NCI-H1417 (cell line): ENCODE measurements at regions not wholly inside any gene's neighbourhood (a gene's known extent, or its start where the extent isn't known, plus 50 kb on each side); places are given as distances from the start of the nearest gene placed in this dataset.
A peak's percentile ranks its signal among the peaks of the same experiment; 100 is the strongest.

Experiments
- DNase-seq, 3 experiments: peaks; one replicate each; lab custom pipeline; 2025; lab: John Stamatoyannopoulos, UW

DNA sequence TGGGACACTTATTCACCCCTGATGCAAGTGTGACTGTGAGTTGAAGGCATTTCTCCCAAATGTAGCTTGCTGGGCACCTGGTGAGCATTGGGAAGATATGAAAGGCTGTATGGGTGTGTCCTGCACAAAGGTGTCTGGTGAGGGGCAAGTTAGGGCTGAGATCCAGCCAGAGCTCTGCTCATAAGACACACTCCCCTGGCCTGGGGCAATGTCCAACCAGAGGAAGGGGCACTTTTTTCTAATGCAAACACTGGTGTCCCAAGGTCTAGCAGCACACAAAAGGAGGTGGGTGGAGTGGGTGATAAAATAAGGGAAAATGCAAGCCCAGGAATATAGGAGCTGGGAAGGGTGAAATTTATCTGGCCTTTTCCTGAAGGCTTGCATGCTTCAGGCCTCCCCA lies 57.0 kb upstream of the TRABD2B start:
- no peak for DNase-seq

- no peak for DNase-seq
Observed at GRCh38 chr1:48052923-48053291, 55.7 kb upstream of the TRABD2B start.

DNA sequence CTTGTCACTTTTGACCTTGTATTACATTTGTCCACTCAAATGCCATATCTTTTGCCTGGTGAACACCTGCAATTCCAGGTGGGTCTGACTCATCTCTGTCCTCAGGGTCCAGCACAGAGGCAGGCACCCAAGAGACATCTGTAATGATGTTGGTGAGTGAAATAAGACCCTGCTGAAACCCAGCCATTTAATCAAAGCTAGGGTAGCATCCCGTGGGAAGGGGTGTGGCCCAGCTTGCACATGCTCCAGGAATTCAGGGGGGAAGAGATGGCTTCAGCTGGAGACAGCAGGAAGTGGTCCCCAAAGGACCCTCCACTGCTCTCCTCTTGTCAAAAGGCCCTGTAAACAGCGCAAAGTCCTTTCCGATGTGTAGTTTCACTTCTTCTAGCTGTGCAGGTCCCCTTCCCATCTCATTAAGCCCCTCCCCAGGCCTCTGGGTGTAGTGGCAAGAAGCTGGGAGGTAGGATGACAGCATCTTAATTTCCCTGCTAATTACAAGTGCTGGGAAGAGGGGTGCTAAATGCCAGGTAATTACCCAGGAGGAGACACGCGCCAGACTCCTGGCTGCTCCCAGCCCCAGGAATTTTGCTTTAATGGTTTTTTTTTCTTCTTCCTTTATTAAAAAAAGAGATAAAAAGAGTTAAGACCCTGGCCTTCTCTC lies 54.4 kb upstream of the TRABD2B start:
- peak in 2 of 3 experiments; percentile 22 to 57 for DNase-seq

DNA sequence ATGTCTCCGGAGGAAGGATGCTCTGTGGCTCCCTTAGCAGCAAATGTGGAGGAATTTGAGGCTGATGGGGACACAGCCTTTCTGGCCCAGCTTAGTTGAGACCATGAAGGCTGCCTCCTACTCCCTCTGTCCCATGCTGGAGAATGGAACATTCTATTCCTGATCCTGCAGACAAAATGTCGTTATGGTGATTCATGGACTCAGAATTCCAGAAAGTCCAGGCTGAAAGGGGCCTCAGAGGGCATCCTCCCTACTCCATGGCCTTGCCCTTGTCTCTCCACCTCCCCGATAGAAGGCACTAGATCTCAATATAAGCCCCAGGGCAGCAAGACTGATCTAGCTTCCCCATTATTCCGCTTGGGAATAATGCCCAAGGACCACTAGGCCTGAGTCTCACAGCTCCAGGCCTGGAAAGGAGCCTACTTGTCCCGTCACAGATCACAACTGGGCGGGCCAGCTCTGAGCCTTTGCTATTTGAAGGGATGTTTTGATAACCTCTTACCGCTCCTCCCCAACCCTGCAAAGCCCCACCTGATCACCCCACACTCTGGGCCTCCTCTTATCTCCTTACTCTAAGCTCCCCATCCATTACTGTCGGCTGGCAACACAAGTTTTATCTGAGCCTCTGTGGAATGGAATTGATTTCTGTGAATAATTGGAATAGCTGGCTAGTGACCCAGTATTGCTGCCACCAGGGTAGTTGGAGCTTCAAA lies 52.8 kb upstream of the TRABD2B start:
- DNase-seq: no peak

GRCh38 chr1:48048980-48049379 lies 51.8 kb upstream of the TRABD2B start:
- DNase-seq: no peak

DNA sequence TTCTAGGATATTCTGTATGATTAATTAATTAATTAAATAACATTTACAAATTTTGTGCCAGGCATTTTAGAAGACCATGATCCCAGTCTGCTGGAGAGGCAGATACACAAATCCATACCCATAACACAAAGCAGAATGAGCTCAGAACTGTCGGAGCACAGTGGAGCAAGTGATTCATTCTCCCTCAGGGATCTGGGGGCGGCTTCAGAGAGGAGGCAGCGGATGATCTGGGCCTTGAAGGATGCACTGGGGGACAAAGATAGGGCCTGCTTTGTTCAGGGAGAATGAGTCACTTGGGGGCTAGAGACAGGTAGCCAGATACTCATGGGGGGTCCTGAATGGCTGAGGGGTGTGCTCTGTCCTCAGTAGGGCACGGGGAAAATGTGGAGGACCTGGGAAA lies 50.9 kb upstream of the TRABD2B start:
- DNase-seq: no peak

GRCh38 chr1:48047116-48047515 lies 49.9 kb upstream of the TRABD2B start:
- no peak for DNase-seq
